Cerebellar nuclear complex (tissue), 1 donor: ENCODE measurements at regions not wholly inside any gene's neighbourhood (a gene's known extent, or its start where the extent isn't known, plus 50 kb on each side); places are given as distances from the start of the nearest gene placed in this dataset.

Experiments used
- DNase-seq, 2 experiments: peaks; one replicate each; lab custom pipeline; 2025; lab: John Stamatoyannopoulos, UW

DNA sequence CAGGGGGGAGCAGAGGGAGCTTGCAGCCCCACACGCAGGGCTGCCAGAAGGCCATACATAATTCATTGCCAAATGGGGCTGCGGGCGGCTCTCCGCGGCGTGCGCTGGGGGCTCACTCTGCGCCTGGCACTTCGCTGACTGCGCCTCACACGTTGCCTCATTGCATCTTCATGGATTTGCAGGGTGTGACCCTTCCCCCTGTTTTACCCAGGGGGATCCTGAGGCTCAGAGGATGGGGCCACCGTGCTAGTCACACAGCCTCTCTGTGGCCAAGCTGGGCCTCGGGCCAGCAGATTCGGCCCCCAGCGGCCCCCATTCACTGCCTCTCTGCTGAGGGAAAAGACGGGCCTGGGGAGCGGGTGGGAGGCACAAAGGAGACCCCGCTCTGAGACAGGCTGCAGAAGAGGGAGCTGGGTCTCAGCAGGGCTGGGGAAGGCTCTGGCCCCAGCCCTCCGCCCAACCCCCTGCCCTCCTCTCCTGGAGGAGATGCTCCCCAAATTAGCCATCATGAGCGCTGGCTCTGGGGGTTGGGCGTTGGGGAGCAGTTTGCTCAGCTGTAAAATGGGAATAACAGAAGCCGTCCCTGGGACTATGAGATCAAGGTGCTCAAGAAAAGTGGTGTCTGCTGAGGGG, 115.5 kb downstream of the C9orf50 start:
- DNase-seq: no peak

DNA sequence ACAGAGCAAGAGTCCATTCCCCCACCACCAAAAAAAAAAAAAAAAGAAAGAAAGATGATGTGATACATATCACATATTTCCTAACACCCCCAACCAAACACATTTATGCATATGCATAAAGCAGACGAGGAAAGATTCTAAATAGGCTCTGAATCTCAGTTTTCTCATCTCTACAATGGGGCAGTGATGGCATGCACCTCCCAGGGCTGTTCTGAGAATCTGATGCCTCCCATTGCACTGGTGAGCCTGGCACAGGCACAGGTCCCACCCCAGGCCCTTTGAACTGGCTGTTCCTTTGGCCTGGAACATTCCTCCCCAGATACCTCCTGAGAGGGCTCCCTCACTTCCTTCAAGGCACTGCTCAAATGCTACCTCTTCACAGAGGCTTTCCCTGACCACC, 116.5 kb downstream of the C9orf50 start:
- no peak for DNase-seq

DNA sequence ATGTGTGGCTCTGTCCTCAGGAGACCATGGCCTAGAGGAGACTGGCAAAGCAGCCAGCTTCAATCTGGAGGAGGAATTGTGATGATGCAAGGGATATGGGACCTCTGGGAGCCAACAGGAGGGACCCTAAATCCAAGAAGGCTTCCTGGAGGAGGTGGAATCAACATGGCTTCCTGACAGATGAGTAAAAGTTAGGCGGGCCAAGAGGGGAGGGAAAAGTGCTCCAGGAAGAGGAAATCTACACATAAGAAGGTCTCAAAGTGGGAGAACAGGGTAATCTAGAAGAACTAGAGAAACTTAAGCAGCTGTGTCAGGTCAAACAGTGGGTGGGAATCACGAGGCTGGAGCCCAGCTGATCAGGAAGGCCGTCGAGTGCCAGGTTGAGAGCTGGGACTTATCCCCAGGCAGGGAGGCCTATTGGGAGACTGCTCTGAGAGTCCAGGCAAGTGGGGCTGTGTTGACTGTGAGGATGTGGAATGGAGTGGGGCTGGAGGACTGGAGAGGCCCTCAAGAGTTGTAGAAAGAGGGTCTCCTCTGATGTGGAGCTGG, 119.1 kb downstream of the C9orf50 start:
- DNase-seq: no peak

DNA sequence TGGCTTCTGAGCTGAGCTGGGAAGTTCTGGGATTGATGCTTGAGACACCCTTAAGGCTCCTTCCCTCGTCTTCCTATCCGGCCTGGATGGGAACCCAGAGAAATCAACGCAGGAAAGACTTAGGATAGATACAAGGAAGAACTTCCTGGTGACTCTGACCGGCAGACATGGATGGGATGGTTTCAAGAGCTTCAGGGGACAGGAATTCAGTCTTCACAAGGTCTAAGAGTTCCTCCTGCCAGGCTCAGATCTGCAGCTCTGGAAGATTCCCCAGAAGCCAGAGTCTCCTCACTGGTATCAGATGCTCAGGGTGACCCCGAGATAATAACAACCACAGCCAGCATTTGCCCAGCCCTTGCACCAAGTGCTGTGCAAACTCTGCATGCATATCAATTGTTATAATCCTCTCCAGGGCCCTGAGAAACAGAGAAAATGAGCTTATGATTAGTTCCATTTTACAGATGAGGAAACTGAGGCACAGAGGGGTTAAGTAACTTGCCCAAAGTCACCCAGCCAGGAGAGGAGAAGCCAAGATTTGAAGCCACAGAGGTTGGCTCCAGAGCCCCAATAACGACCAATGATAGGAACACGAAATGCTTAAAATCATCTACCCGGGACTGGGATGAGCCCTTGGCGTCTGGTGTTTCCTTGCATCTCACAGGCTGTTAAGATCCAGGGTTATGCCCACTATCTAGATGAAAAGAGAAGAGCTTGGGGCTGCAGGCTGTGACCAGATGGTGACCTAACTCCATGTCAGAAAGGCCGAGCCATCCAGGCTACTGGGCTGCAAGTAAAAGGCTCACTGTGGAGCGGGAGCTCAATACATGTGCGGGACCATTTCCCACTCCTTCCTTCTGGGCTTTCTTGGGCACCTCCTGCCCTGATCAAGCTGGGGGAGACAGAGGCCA, 119.8 kb downstream of the C9orf50 start:
- DNase-seq: no peak

DNA sequence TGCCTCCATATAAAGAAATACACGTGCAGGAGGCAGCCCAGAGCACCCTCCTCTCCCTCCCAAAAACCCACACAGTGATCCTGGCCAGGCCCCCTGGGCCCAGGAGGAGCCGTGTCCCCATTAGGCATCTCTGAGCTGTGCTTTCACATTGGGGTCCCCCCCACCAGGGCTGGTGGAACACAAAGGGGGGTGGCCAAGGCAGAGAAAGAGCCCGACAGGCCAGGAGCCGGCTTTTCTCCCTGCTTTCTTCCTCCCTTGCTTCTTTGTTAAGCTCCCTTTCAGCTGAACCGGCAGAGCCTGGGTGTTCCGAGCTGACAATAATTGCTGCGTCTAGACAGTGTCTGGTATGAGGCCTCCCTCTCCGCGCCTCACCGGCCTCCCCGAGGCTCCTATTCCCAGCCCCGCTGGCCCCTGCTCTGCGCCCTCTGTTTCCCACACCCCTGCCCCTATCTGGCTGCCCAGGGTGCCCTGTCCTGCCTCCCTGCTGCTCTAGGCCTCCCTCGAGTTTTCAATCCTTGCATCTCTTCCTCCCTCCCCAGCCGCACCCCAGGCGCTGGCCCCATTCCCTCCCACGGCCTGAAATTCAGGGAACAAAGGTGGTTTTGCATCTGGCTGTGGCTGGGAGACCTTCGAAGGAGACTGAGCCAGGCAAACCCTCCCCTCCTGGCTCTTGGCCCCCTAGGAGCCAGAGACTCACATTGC, 120.6 kb downstream of the C9orf50 start:
- no peak for DNase-seq

DNA sequence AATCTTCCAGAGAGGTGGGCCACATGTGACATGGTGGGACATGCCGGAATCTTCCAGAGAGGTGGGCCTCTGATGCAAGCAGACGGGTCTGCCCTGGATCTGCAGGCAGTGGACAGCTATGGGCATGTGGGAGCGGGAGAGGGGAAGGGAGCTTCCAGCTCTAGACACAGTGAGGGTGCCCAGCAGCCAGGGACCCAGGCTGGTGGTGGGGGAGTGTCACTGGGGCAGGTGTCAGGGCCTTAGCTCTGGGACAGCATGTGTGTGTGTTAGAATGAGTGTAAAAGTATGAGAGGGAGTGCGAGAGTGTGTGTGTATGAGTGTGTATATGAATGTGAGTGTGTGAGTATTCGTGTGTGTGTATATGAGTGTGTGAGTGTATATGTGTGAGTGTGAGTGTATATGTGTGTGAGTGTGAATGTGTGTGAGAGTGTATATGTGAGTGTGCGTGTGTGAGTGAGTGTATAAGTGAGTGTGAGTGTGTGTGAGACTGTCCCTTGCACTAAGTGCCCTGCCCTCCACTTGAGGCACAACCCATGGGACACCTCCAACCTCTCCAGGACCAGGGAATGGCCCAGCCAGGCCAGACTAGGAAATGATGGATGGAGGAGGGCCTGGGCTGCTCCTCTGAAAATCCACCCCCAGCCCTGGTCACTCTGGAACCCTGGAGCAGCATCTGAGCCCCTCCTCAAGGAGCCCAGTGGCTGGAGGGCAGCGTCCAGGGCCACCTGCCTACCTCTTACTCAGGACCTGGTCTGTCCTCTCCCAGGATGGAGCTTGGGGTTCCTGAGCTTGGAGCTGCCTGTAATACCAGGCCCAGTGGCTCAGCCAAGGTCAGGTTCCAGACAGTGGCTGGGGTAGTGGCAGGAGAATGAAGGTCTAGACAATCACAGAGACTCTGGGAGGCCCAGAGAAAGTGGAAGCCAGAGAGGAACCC, 122.2 kb downstream of the C9orf50 start:
- no peak for DNase-seq

DNA sequence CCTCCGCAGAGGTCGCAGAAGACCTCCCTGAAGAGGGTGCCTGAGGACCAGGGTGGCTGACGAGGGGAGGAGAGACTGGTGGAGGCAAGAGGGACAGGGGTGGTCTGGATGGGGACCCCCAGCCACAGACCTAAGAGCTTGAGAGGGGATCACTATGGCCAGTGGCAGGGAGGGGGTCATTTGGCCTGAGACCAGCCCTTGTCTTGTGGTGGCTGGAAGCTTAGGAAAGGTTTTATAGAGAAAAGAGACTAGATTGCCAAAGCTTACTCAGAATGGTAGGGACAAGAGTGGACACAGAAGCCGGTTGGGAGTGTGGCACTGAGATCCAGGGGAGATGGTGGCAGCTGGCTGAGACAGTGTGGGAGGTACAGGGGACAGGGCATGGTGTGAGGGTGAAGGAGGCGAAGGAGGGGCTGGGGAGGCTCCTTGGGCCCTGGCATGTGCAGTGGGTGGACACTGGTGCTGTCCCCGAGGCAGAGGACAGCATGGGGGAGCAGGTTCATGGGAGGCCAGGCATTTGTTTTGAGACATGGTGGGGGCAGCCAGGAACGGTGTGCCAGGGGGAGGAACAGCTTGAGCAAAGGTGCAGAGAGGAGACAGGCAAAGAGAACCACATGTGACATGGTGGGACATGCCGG, 123.0 kb downstream of the C9orf50 start:
- DNase-seq: no peak

DNA sequence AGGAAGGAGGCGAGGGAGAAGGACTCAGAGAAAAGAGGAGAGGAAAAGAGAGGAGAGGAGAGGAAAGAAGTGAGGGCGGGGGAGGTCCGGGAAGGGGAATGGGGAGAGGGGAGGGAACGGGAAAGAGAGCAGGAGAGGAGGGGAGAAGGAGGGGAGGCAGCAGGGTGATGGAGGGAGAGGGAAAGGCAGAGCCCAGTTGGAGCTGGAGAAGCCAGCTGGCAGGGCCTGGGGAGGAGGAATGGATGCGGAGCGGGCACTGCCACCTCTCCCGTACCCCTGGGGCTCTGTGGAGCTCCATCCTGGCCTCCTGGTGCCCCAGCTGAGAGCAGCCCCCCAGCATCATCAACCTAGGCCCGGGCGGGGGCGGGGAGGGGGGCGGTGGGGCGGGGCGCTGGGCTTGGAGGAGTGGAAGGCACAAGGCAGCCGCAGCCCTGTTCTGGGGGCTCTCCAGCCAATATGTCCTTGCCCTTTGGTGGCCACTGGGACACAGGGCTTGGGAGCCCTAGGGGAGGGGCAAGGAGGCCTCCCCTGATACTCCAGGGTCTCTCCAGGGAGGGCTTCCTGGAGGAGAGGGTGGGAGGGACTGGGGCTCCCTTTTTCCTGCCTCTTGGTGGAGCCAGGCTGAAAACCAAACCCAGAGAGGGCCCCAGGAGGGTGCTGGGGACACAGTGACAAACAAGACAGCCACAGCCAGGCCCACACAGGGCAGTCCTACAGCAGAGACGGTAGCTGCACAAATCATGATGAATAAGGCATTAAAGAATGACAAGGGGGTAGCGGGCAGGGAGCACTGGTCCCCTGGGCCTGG, 123.7 kb downstream of the C9orf50 start:
- DNase-seq: peak in 1 of 2 experiments; percentile 84

DNA sequence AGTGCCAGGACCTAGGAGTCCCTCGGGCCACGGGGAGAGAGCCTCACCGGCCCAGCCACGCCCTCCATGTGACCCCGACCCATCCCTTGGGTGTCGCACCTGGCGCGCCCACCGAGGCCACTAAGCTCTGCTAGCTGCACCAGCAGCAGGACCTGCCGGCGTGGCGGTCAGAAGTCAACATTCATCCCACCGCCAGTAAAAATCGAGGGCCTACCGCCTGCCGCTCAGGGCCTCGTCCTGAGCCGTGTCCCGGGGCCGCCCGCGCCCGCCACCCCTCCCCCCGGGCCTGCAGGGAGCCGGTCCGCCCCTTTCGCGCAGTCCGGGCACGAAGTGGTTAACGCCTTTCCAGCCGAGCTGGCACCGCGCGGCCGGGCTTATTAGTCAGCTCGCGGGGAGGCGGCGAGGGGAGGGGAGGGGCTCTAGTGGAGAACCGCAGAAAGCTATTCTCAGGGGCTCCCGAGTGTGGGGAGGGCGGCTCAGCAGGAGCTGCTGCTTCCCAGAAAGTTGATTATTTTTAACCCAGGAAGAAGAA, 124.4 kb downstream of the C9orf50 start:
- DNase-seq: peak; percentile 44 to 84

DNA sequence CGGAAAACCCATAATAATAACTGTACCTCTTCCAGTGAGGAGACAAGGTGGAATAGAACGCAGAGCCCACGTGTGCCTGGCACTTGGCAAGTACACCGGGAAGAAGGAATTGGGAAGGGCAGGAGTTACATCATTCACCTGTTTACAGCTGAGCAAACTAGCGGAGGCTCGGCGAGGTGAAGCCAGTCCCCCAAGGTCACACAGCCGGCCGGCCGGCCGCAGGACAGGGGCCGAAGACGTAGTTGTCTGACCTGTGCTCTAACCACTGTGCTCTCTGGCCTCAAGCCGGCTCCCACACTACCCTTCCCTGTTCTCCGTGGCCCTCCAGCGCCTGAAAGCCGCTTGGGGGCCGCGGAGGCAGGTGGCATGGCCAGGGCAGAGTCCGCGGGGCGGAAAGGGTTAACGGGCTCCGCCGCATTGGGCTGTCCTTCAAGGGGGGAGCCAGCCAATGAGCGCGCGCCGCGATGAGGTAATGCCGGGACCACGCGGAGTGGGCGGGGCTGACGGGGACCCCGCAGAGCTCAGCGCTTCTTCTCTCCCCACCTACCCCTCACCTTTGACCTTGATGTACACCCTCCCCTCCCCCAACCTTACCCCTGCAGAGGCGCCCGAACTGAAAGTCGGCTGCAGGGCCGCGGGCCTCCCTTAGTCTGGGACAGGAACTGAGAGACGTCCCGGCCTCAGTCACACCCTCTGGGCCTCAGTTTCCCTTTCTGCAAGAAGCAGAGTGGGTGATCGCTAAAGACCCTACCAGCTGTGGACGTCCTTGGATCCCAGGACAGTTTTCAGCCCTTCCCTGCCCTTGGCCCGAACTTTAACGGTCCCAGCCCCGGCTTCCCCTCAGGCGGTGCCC, 125.1 kb downstream of the C9orf50 start:
- DNase-seq: peak; percentile 71 to 91

DNA sequence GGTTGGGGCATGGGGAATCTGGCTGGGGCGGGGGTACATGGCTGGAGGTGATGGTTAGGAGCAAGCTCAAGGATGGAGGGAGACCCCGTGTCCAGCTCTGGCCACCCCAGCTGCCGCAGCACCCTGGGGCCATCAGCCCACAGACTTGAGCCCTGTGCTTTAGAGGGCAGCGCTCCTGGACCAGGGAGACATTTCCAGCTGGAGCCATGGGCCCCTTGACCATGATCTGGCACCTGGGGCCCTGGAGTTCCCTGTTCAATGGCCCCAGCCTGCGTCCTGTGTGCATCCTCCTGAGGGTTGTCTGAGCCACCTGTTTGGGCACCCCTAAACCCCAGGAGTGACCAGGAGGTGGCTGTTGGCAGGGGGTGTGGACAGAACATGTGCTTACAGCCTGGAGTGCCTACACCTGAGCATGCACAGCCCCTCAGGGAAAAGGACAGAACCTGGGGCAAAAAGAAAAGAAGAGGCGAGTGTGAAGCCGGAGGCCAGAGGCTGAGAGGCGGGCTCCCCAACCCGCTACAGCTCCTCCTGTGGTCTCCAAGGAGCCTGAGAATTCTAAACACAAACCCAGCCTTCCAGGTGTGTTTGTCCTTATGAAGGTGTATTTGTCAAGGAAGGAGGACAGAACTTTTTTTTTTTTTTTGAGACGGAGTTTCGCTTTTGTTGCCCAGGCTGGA, 126.7 kb downstream of the C9orf50 start:
- DNase-seq: no peak

DNA sequence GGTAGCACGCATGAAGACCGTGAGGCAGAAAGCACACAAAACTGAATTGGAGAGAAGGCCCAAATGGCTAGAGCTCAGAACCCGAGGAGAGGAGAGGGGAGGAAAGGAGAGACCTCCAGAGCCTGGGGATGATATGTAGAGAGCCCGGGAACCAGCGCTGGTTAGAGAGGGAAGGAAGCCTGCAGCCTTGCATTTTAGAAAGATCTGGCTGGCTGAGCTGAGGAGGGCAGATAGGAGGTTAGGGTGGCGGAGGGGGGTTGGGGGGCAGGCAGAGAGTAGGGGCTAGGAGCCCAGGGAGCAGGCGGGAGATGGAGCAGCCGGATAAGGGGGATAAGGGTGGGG, 127.2 kb downstream of the C9orf50 start:
- no peak for DNase-seq

DNA sequence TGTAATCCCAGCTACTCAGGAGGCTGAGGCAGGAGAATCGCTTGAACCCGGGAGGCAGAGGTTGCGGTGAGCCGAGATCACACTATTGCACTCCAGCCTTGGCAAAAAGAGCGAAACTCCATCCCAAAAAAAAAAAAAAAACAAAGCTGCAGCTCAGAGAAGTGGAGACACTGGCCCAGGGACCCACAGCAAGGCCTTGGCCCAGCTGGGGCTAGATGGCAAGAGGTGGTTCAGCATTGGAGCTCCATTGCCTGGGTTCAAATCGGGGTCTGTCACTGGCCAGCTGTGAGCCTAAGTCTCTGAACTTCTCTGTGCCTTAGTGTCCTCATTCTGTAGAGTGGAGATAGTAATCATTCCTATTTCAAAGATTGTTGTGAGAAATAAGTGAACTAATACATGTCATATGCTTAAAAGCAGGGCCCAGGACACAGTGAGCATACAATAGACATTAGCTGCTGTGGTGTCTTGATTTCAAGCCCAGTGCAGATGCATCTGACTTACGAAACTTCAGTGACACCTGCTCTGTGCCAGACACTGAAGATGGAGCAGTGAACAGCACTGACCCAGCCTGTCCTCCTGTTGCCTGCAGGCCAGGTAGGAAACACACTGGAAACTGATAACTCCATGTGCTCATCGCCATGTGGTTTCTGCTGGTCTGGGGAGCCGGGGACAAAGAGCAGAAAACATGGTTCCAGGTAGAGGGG, 127.7 kb downstream of the C9orf50 start:
- no peak for DNase-seq

DNA sequence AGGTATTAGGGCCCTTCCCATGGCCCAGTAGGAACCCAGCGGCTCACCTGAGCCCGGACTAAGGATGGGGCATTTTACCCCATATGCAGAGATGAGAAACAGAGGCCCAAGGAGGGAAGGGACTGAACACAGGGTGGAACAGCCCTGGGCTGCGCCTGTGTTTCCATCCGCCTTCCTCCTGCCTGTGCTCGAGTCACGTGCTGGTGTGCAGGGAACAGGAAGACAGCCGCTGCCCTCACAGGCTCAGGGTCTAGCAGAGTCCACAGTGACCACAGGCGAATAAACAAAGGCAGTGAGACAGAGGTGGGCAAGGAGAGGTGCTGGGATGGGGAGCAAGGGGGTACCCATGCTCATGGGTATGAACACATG, 129.4 kb downstream of the C9orf50 start:
- no peak for DNase-seq

DNA sequence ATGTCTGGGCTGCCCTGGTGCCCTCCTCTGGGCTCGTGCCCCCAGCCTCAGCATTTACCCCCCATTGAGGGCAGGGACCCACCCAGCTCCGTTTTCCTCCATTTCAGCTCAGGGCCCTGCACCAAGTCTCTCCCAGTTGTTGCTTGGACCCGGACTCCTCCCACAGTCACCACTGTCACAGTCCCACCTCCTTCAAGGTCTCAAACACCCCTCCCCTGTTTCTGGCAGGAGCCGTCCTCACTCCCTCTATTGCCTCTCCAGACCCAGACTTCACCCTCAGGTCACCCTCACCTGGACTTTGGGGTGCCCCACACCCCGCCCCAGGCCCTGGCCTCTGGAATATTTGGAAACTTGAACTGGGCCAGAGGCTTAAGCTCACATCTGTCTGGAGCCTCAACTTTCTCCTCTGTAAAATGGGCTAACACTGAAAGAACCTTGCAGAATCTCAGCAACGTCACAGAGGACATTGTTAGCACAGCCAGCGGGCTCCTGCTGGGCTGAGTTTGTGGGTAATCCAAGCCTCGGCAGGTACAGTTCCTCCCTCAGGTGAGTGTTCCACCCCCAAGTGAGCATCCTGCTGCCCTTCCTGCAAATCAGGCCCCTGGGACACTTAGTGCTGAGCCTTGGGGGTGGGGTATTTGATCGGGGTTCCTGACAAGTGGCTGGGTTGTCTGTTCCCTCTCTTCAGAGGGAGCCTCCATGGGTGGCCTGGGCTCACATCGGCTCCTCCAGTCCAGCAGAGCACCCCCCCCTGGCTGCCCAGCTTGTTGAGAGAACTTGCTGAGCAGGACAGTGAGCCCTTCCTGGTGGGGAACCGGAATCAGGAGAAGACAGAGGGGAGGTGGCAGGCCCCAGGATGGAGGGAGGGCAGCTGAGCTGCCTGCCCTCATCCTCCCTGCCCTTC, 130.1 kb downstream of the C9orf50 start:
- no peak for DNase-seq

DNA sequence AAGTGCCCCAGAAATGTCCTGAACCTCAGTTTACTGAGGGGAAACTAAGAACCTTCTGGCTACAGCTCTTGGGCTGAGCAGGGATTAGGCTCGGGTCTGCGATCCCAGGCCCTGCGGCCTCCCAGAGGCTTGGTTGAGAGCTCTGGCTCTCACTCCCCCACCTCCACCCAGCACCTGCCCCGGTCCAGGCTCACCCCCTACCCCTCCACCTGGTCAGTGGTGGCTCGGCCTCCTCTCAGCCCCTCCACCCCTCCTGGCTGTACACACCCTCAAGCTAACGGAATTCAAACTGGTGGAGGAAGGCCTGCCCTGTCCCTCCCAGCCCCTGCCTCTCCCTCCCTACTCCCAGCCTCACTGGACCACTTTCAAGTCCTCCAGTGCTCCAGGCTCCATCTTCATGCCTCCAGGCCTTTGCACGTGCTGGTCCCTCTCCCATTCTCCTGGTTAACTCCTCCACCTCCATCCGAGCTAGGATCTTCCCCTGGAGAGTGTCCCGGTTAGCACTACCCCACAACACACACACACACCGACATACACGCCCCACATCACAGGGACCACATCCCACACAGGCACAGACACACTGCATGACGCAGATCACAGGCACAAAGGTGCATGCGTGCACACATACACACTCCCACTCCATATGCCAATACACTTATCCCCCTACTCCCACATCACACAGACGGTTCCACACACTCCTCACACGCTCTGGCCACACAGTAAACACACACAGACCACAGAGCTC, 130.9 kb downstream of the C9orf50 start:
- DNase-seq: no peak
